Central memory CD8-positive, alpha-beta T cell (primary cell): ENCODE measurements at regions not wholly inside any gene's neighbourhood (a gene's known extent, or its start where the extent isn't known, plus 50 kb on each side); places are given as distances from the start of the nearest gene placed in this dataset.

Experiments
- ATAC-seq: fragments of 150-1000 bp; cut with Tn5 transposase; replicated peaks from 2 replicates; pipeline ENCODE4 v1.10.0; 2022; ENCODE audit warnings: mild to moderate bottlenecking, moderate FRiP score, moderate number of reproducible peaks; ENCODE audit not compliant: poor library complexity, severe bottlenecking; ENCODE audit errors: extremely low read depth
- DNase-seq, 2 donors: peaks; one replicate each; pipeline ENCODE4 v3.0.0; 2021; ENCODE audit warnings: low spot score in 2 of 2
- H3K27ac Mint-ChIP-seq: one replicate; pipeline ENCODE4 v1.8.0; 2022; ENCODE audit warnings: low read depth, mild to moderate bottlenecking, moderate library complexity, mixed read lengths
- H3K27me3 Mint-ChIP-seq: one replicate; pipeline ENCODE4 v1.8.0; 2022; ENCODE audit warnings: mixed read lengths
- H3K36me3 Mint-ChIP-seq: one replicate; pipeline ENCODE4 v1.8.0; 2022; ENCODE audit warnings: mild to moderate bottlenecking, moderate library complexity, mixed read lengths; ENCODE audit not compliant: insufficient read depth
- H3K4me1 Mint-ChIP-seq: one replicate; pipeline ENCODE4 v1.8.0; 2022; ENCODE audit warnings: mixed read lengths
- H3K4me3 Mint-ChIP-seq: one replicate; pipeline ENCODE4 v1.8.0; 2022; ENCODE audit warnings: mild to moderate bottlenecking, moderate library complexity, mixed read lengths
- H3K9me3 Mint-ChIP-seq: one replicate; pipeline ENCODE4 v1.8.0; 2022; ENCODE audit warnings: mixed read lengths

GRCh38 chr4:124429746-124430250 is 282.7 kb downstream of the ANKRD50 start:
- Mint-ChIP-seq H3K4me3 (no peak overlapping the region), H3K36me3 (peaks cover 2% of the 10 kb centered on the region), H3K4me1 (no peaks in the 10 kb centered on the region), H3K27ac (no peak overlapping the region), H3K9me3 (peaks cover 21% of the 10 kb centered on the region), H3K27me3 (no peaks in the 10 kb centered on the region)
- ATAC-seq (no peak), DNase-seq (no peak)

GRCh38 chr4:124431653-124432192 is 280.8 kb downstream of the ANKRD50 start:
- DNase-seq (no peak), ATAC-seq (no peak)

GRCh38 chr4:124432500-124432899 is 280.0 kb downstream of the ANKRD50 start:
- Mint-ChIP-seq H3K27ac (no peak overlapping the region), H3K36me3 (peaks cover 2% of the 10 kb centered on the region), H3K27me3 (no peaks in the 10 kb centered on the region), H3K4me3 (no peak overlapping the region), H3K9me3 (peaks cover 12% of the 10 kb centered on the region), H3K4me1 (no peaks in the 10 kb centered on the region)
- DNase-seq (no peak), ATAC-seq (no peak)

More at GRCh38 chr4:124431653-124432192, 280.8 kb downstream of the ANKRD50 start:
- H3K9me3 Mint-ChIP-seq: peaks cover 17% of the 10 kb centered on the region
- no peak overlapping the region for H3K4me3 Mint-ChIP-seq
- H3K36me3 Mint-ChIP-seq: peaks cover 2% of the 10 kb centered on the region
- no peaks in the 10 kb centered on the region for H3K4me1 Mint-ChIP-seq
- no peak overlapping the region for H3K27ac Mint-ChIP-seq
- H3K27me3 Mint-ChIP-seq: no peaks in the 10 kb centered on the region

GRCh38 chr4:124433044-124433443 is 279.5 kb downstream of the ANKRD50 start:
- DNase-seq: no peak

GRCh38 chr4:124433500-124433899 is 279.0 kb downstream of the ANKRD50 start:
- no peak overlapping the region for H3K27ac Mint-ChIP-seq
- no peaks in the 10 kb centered on the region for H3K27me3 Mint-ChIP-seq
- peaks cover 16% of the 10 kb centered on the region for H3K9me3 Mint-ChIP-seq
- no peak overlapping the region for H3K4me3 Mint-ChIP-seq
- ATAC-seq (no peak), DNase-seq (no peak)
- peaks cover 2% of the 10 kb centered on the region for H3K36me3 Mint-ChIP-seq
- no peaks in the 10 kb centered on the region for H3K4me1 Mint-ChIP-seq

More at GRCh38 chr4:124433044-124433443, 279.5 kb downstream of the ANKRD50 start:
- Mint-ChIP-seq H3K36me3 (peaks cover 2% of the 10 kb centered on the region), H3K27me3 (no peaks in the 10 kb centered on the region), H3K4me3 (no peak overlapping the region), H3K9me3 (peaks cover 14% of the 10 kb centered on the region), H3K4me1 (no peaks in the 10 kb centered on the region), H3K27ac (no peak overlapping the region)
- no peak for ATAC-seq

GRCh38 chr4:124435274-124435950 is 277.1 kb downstream of the ANKRD50 start:
- H3K4me1 Mint-ChIP-seq: no peaks in the 10 kb centered on the region
- no peak overlapping the region for H3K27ac Mint-ChIP-seq
- no peak for ATAC-seq
- no peaks in the 10 kb centered on the region for H3K27me3 Mint-ChIP-seq
- DNase-seq: no peak
- H3K9me3 Mint-ChIP-seq: peaks cover 7% of the 10 kb centered on the region
- H3K36me3 Mint-ChIP-seq: no peaks in the 10 kb centered on the region
- H3K4me3 Mint-ChIP-seq: no peak overlapping the region

GRCh38 chr4:124437853-124438495 is 274.6 kb downstream of the ANKRD50 start:
- ATAC-seq (no peak), DNase-seq (no peak)
- Mint-ChIP-seq H3K4me3 (no peak overlapping the region), H3K4me1 (no peaks in the 10 kb centered on the region), H3K27ac (no peak overlapping the region), H3K36me3 (no peaks in the 10 kb centered on the region), H3K27me3 (no peaks in the 10 kb centered on the region), H3K9me3 (peaks cover 7% of the 10 kb centered on the region)

- no peaks in the 10 kb centered on the region for H3K4me1 Mint-ChIP-seq
- H3K27ac Mint-ChIP-seq: no peak overlapping the region
- DNase-seq (no peak), ATAC-seq (no peak)
- H3K27me3 Mint-ChIP-seq: no peaks in the 10 kb centered on the region
- H3K4me3 Mint-ChIP-seq: no peak overlapping the region
- H3K36me3 Mint-ChIP-seq: no peaks in the 10 kb centered on the region
- peaks cover 24% of the 10 kb centered on the region for H3K9me3 Mint-ChIP-seq
Measured at GRCh38 chr4:124445071-124445470, 267.5 kb downstream of the ANKRD50 start.

- no peak overlapping the region for H3K4me3 Mint-ChIP-seq
Measured at GRCh38 chr4:124449881-124450280, 262.7 kb downstream of the ANKRD50 start.

GRCh38 chr4:124450851-124451250 is 261.7 kb downstream of the ANKRD50 start:
- ATAC-seq (no peak), DNase-seq (no peak)
- Mint-ChIP-seq H3K27me3 (no peaks in the 10 kb centered on the region), H3K4me3 (no peak overlapping the region), H3K36me3 (no peaks in the 10 kb centered on the region), H3K9me3 (peaks cover 25% of the 10 kb centered on the region), H3K4me1 (no peaks in the 10 kb centered on the region), H3K27ac (no peak overlapping the region)

More at GRCh38 chr4:124449881-124450280, 262.7 kb downstream of the ANKRD50 start:
- H3K36me3 Mint-ChIP-seq: no peaks in the 10 kb centered on the region
- no peak overlapping the region for H3K27ac Mint-ChIP-seq
- peaks cover 25% of the 10 kb centered on the region for H3K9me3 Mint-ChIP-seq
- H3K27me3 Mint-ChIP-seq: no peaks in the 10 kb centered on the region
- no peak for ATAC-seq
- H3K4me1 Mint-ChIP-seq: no peaks in the 10 kb centered on the region
- DNase-seq: no peak

GRCh38 chr4:124454772-124455270 is 257.7 kb downstream of the ANKRD50 start:
- no peak overlapping the region for H3K27ac Mint-ChIP-seq

GRCh38 chr4:124455671-124456070 is 256.9 kb downstream of the ANKRD50 start:
- Mint-ChIP-seq H3K9me3 (peaks cover 2% of the 10 kb centered on the region), H3K27me3 (no peaks in the 10 kb centered on the region), H3K4me1 (no peaks in the 10 kb centered on the region), H3K27ac (no peak overlapping the region), H3K4me3 (no peak overlapping the region), H3K36me3 (no peaks in the 10 kb centered on the region)
- ATAC-seq (no peak), DNase-seq (no peak)

More at GRCh38 chr4:124454772-124455270, 257.7 kb downstream of the ANKRD50 start:
- Mint-ChIP-seq H3K27me3 (no peaks in the 10 kb centered on the region), H3K4me3 (no peak overlapping the region), H3K9me3 (peaks cover 6% of the 10 kb centered on the region), H3K4me1 (no peaks in the 10 kb centered on the region), H3K36me3 (no peaks in the 10 kb centered on the region)
- DNase-seq (no peak), ATAC-seq (no peak)
